SK-N-SH treated with all-trans-retinoic acid at 6 μM for 48 hours (cell line): ENCODE measurements at regions not wholly inside any gene's neighbourhood (a gene's known extent, or its start where the extent isn't known, plus 50 kb on each side); places are given as distances from the start of the nearest gene placed in this dataset.
A peak's percentile ranks its signal among the peaks of the same experiment; 100 is the strongest.

Source experiments
- ATAC-seq: fragments of 200-7000 bp; cut with Tn5 transposase; 3 replicates; pipeline ENCODE4 v1.9.1; 2020; ENCODE audit warnings: mild to moderate bottlenecking, moderate library complexity
- ARNTL ChIP-seq: fragments of 450-650 bp; formaldehyde crosslinking; IDR thresholded peaks from 2 replicates; pipeline ENCODE4 v1.5.0; 2020; ENCODE audit warnings: low read depth, mild to moderate bottlenecking, moderate library complexity, borderline replicate concordance
- BACH2 ChIP-seq: fragments of 250-450 bp; sonication (Bioruptor Pico); IDR thresholded peaks from 2 replicates; pipeline ENCODE4 v1.9.0; 2021; ENCODE audit warnings: mild to moderate bottlenecking, borderline replicate concordance
- CSDC2 ChIP-seq: fragments of 250-450 bp; sonication (Bioruptor Pico); IDR thresholded peaks from 2 replicates; pipeline ENCODE4 v1.5.0; 2020; ENCODE audit warnings: mild to moderate bottlenecking, moderate library complexity
- GLIS3 ChIP-seq: fragments of 250-450 bp; sonication (Bioruptor Pico); IDR thresholded peaks from 2 replicates; pipeline ENCODE4 v1.5.0; 2020; ENCODE audit warnings: mild to moderate bottlenecking, moderate library complexity
- ISL1 ChIP-seq: fragments of 250-450 bp; sonication (Bioruptor Pico); IDR thresholded peaks from 2 replicates; pipeline ENCODE4 v2.1.2; 2022; ENCODE audit warnings: mild to moderate bottlenecking, moderate library complexity
- OSR1 ChIP-seq: fragments of 250-450 bp; sonication (Bioruptor Pico); IDR thresholded peaks from 2 replicates; pipeline ENCODE4 v1.8.0; 2022; ENCODE audit warnings: moderate library complexity, mild to moderate bottlenecking, inconsistent platforms
- PPARA ChIP-seq: fragments of 250-450 bp; sonication (Bioruptor Pico); IDR thresholded peaks from 2 replicates; pipeline ENCODE4 v1.5.0; 2020; ENCODE audit warnings: mild to moderate bottlenecking, borderline replicate concordance
- RARB ChIP-seq: fragments of 250-450 bp; sonication (Bioruptor Pico); IDR thresholded peaks from 2 replicates; pipeline ENCODE4 v1.8.0; 2021; ENCODE audit warnings: mild to moderate bottlenecking, moderate library complexity
- SNAI2 ChIP-seq: fragments of 250-450 bp; sonication (Bioruptor Pico); IDR thresholded peaks from 2 replicates; pipeline ENCODE4 v1.5.0; 2020; ENCODE audit warnings: mild to moderate bottlenecking, moderate library complexity
- TCF4 ChIP-seq: fragments of 250-450 bp; sonication (Bioruptor Pico); IDR thresholded peaks from 2 replicates; pipeline ENCODE4 v1.8.0; 2021; ENCODE audit warnings: mild to moderate bottlenecking, moderate library complexity, borderline replicate concordance
- TOX ChIP-seq: fragments of 250-450 bp; sonication (Bioruptor Pico); IDR thresholded peaks from 2 replicates; pipeline ENCODE4 v1.8.0; 2021; ENCODE audit warnings: mild to moderate bottlenecking, moderate library complexity, borderline replicate concordance
- ZC3H10 ChIP-seq: fragments of 250-450 bp; sonication (Bioruptor Pico); IDR thresholded peaks from 2 replicates; pipeline ENCODE4 v1.5.1; 2021; ENCODE audit warnings: mild to moderate bottlenecking, moderate library complexity
- ZFP3 ChIP-seq: fragments of 250-450 bp; sonication (Bioruptor Pico); IDR thresholded peaks from 2 replicates; pipeline ENCODE4 v1.5.0; 2020; ENCODE audit warnings: mild to moderate bottlenecking, moderate library complexity
- ZFP30 ChIP-seq: fragments of 450-650 bp; formaldehyde crosslinking; IDR thresholded peaks from 2 replicates; pipeline ENCODE4 v1.5.0; 2022; ENCODE audit warnings: mild to moderate bottlenecking, moderate library complexity
- ZNF565 ChIP-seq: fragments of 450-650 bp; formaldehyde crosslinking; conservative IDR thresholded peaks from 2 replicates; pipeline ENCODE4 v1.5.0; 2020; ENCODE audit warnings: low read depth, mild to moderate bottlenecking, moderate library complexity
- ZNF70 ChIP-seq: fragments of 450-650 bp; formaldehyde crosslinking; IDR thresholded peaks from 2 replicates; pipeline ENCODE4 v1.5.0; 2020; ENCODE audit warnings: mild to moderate bottlenecking, moderate library complexity
- ZNF8 ChIP-seq: fragments of 450-650 bp; formaldehyde crosslinking; IDR thresholded peaks from 2 replicates; pipeline ENCODE4 v1.5.0; 2020; ENCODE audit warnings: mild to moderate bottlenecking, moderate library complexity
- TF ChIP-seq, protein P1 (sequence below): fragments of 250-450 bp; sonication (Bioruptor Pico); IDR thresholded peaks from 2 replicates; pipeline ENCODE4 v1.5.0; 2020; ENCODE audit warnings: mild to moderate bottlenecking, moderate library complexity
- TF ChIP-seq, protein P2 (sequence below): fragments of 250-450 bp; sonication (Bioruptor Pico); IDR thresholded peaks from 2 replicates; pipeline ENCODE4 v1.5.1; 2021; ENCODE audit warnings: mild to moderate bottlenecking, moderate library complexity
- TF ChIP-seq, protein P3 (sequence below): fragments of 250-450 bp; sonication (Bioruptor Pico); IDR thresholded peaks from 2 replicates; pipeline ENCODE4 v1.8.0; 2021; ENCODE audit warnings: low read depth, mild to moderate bottlenecking, moderate library complexity, borderline replicate concordance
- TF ChIP-seq, protein P4 (sequence below): fragments of 250-450 bp; sonication (Bioruptor Pico); IDR thresholded peaks from 2 replicates; pipeline ENCODE4 v1.8.0; 2020; ENCODE audit warnings: mild to moderate bottlenecking, moderate library complexity, borderline replicate concordance

DNA sequence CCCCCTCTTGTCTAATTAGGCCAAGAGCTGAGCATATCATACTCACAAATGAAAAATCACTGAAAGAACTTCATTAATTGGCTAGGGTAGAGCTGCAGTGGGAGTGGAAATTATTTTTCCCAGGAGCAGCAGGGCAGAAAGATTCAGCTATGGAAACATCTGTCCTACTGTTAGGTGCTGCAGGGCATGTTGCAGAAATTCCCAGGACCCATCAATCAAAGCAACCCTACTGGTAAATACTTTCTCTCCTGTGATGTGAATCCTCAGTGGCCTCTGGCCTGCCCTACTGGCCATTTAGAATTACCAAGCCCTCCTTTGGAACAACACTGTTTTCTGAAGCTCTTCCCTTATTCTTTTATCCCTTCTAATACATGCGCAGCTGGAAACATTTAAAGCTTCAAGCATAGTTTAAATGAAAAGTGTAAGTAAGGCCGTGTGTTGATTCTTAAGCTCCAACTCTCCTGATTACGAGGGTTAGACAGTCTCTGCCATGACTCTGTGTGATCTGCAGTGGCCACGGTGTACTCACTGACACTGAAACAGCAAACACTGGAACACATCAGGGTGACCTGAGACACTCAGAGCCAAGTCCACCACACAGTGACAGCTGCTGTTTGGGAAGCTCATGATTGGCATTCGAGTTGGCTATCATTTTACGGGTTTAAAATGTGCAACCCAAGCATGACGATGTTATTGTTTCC is 62.6 kb upstream of the TMCC3 start:
- TF ChIP-seq OSR1 (CRISPR knock-in tag) = no peak
- ATAC-seq = no peak

DNA sequence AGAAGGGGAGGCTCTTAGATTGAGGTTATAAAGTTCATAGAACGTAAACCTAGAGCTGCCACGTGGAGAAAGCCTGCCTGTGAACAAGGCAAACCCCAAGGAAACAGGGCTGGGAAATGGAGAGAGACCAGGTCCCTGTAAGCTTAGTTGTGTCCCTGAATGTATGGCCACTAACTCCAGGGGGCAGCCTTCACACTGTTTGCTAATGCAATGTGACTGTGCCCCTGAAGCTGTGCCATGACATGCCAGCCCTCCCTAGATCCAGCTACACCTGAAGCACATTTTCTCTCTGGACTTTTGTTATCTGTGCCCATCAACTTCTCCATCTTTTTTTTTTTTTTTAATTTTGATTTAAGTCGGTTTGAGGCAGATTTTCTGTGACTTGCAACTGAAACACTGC is 60.6 kb upstream of the TMCC3 start:
- ATAC-seq = peak; percentile 69
- TF ChIP-seq ZC3H10 (CRISPR knock-in tag) (no peak), GLIS3 (CRISPR knock-in tag) (no peak)

DNA sequence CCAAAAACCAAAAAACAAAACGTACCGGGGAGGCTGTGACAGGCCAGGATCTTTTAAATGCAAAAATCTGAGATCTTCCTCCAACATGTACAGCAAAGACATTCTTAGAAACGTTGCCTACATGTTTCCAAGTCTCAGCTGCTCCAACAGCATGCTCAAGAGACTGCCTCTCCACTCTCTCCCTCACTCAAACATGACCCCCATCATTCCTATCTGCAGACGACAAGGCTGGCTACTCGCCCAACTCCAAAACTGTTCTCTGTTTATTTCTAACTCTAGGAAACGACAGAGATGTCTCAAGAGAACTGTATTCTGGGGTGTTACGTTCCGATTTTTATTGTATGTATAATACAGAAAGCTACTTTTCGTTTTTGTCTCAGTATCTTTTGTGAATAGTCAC is 57.5 kb upstream of the TMCC3 start:
- no peak for ATAC-seq
- no peak for TF ChIP-seq CSDC2 (CRISPR knock-in tag)
- no peak for TF ChIP-seq ZNF565 (CRISPR knock-in tag)

DNA sequence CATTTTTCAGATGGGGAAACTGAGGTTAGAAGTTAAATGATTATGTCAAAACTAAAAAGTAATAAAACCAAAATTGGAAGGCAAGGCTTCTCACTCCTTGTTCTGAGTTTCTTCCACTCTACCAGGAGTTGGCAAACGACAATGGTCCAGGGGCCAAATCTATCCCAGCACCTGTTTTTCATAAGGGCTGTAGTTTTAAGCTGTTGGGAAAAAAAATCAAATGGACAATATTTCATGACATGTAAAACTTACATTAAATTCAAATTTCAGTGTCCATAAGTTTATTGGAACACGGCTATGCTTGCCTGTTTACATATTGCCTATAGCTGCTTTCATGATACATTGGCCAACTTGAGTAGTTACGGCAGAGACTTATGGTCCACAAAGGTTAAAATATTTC is 56.7 kb upstream of the TMCC3 start:
- TF ChIP-seq TCF4 (CRISPR knock-in tag) (no peak), ARNTL (CRISPR knock-in tag) (no peak), CSDC2 (CRISPR knock-in tag) (no peak), BACH2 (CRISPR knock-in tag) (no peak), ZFP3 (CRISPR knock-in tag) (no peak), RARB (no peak), SNAI2 (CRISPR knock-in tag) (no peak), ZNF8 (CRISPR knock-in tag) (no peak), ISL1 (no peak), ZNF70 (CRISPR knock-in tag) (no peak), ZC3H10 (CRISPR knock-in tag) (no peak), OSR1 (CRISPR knock-in tag) (no peak), PPARA (no peak), GLIS3 (CRISPR knock-in tag) (no peak), ZFP30 (CRISPR knock-in tag) (no peak), TOX (CRISPR knock-in tag) (no peak)
- TF ChIP-seq, protein P1, sequence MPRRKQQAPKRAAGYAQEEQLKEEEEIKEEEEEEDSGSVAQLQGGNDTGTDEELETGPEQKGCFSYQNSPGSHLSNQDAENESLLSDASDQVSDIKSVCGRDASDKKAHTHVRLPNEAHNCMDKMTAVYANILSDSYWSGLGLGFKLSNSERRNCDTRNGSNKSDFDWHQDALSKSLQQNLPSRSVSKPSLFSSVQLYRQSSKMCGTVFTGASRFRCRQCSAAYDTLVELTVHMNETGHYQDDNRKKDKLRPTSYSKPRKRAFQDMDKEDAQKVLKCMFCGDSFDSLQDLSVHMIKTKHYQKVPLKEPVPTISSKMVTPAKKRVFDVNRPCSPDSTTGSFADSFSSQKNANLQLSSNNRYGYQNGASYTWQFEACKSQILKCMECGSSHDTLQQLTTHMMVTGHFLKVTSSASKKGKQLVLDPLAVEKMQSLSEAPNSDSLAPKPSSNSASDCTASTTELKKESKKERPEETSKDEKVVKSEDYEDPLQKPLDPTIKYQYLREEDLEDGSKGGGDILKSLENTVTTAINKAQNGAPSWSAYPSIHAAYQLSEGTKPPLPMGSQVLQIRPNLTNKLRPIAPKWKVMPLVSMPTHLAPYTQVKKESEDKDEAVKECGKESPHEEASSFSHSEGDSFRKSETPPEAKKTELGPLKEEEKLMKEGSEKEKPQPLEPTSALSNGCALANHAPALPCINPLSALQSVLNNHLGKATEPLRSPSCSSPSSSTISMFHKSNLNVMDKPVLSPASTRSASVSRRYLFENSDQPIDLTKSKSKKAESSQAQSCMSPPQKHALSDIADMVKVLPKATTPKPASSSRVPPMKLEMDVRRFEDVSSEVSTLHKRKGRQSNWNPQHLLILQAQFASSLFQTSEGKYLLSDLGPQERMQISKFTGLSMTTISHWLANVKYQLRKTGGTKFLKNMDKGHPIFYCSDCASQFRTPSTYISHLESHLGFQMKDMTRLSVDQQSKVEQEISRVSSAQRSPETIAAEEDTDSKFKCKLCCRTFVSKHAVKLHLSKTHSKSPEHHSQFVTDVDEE (CRISPR knock-in tag) = no peak
- TF ChIP-seq, protein P2, sequence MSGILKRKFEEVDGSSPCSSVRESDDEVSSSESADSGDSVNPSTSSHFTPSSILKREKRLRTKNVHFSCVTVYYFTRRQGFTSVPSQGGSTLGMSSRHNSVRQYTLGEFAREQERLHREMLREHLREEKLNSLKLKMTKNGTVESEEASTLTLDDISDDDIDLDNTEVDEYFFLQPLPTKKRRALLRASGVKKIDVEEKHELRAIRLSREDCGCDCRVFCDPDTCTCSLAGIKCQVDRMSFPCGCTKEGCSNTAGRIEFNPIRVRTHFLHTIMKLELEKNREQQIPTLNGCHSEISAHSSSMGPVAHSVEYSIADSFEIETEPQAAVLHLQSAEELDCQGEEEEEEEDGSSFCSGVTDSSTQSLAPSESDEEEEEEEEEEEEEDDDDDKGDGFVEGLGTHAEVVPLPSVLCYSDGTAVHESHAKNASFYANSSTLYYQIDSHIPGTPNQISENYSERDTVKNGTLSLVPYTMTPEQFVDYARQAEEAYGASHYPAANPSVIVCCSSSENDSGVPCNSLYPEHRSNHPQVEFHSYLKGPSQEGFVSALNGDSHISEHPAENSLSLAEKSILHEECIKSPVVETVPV (CRISPR knock-in tag) = no peak
- TF ChIP-seq, protein P3, sequence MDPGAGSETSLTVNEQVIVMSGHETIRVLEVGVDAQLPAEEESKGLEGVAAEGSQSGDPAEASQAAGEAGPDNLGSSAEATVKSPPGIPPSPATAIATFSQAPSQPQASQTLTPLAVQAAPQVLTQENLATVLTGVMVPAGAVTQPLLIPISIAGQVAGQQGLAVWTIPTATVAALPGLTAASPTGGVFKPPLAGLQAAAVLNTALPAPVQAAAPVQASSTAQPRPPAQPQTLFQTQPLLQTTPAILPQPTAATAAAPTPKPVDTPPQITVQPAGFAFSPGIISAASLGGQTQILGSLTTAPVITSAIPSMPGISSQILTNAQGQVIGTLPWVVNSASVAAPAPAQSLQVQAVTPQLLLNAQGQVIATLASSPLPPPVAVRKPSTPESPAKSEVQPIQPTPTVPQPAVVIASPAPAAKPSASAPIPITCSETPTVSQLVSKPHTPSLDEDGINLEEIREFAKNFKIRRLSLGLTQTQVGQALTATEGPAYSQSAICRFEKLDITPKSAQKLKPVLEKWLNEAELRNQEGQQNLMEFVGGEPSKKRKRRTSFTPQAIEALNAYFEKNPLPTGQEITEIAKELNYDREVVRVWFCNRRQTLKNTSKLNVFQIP (CRISPR knock-in tag) = no peak
- no peak for ATAC-seq

DNA sequence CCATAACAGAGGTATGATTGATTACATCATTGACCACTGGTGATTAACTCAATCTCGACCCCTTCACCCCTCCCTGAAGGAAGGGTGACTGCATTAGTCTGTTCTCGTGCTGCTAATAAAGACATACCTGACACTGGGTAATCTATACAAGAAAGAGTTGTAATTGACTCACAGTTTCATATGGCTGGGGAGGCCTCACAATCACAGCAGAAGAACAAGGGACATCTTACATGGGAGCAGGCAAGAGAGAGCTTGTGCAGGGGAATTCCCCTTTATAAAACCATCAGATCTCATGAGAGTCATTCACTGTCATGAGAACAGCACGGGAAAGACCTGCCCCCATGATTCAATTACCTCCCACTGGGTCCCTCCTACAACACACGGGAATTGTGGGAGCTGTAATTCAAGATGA is 55.9 kb upstream of the TMCC3 start:
- no peak for ATAC-seq
- TF ChIP-seq TCF4 (CRISPR knock-in tag) (no peak), ZNF70 (CRISPR knock-in tag) (no peak), RARB (no peak)
- TF ChIP-seq, protein P4, sequence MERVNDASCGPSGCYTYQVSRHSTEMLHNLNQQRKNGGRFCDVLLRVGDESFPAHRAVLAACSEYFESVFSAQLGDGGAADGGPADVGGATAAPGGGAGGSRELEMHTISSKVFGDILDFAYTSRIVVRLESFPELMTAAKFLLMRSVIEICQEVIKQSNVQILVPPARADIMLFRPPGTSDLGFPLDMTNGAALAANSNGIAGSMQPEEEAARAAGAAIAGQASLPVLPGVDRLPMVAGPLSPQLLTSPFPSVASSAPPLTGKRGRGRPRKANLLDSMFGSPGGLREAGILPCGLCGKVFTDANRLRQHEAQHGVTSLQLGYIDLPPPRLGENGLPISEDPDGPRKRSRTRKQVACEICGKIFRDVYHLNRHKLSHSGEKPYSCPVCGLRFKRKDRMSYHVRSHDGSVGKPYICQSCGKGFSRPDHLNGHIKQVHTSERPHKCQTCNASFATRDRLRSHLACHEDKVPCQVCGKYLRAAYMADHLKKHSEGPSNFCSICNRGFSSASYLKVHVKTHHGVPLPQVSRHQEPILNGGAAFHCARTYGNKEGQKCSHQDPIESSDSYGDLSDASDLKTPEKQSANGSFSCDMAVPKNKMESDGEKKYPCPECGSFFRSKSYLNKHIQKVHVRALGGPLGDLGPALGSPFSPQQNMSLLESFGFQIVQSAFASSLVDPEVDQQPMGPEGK = no peak
- TF ChIP-seq, protein P3 (CRISPR knock-in tag) = no peak
- TF ChIP-seq, protein P1 (CRISPR knock-in tag) = no peak
